ENCODE measurements at regions not wholly inside any gene's neighbourhood (a gene's known extent, or its start where the extent isn't known, plus 50 kb on each side); places are given as distances from the start of the nearest gene placed in this dataset.

DNA sequence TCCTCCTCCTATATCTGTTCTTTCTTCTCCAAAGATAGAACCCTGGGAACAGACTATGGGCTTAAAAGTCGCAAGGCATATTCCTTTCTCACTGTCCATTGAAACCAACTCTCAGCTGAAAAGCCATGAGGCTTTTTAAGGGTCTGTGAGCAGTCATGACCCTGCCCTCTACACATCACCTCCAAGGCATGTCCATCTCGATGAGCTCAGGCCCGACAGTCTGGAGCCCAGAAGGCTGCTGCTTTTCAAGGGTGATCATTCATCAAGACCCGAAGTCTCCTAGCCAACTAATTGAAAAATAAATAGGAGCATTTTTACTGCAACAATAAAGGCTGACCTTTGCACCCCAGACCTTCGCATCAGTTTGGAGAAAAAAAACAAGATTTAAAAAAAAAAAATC is 378.8 kb upstream of the NRSN1 start:
- TF ChIP-seq CTCF (IDR thresholded peaks at IDR 0.05; ENCODE audit: low read depth, low read length) (no peak), EZH2phosphoT487 (IDR thresholded peaks at IDR 0.05; ENCODE audit: low read depth) (no peak)

Data from OCI-LY3 (cell line).